Calu3 (cell line): ENCODE measurements at regions not wholly inside any gene's neighbourhood (a gene's known extent, or its start where the extent isn't known, plus 50 kb on each side); places are given as distances from the start of the nearest gene placed in this dataset.

Experiments used
- BruUV-seq: library from RNA; stranded (reverse); fragments of 400-500 nt; replicated peaks from 2 replicates; lab custom pipeline; 2021; lab: Mats Ljungman, UMichigan
- CTCF ChIA-PET: fragments of 300-600 bp; sonication (Branson Sonifier 250); formaldehyde crosslinking; loops from one replicate; lab custom pipeline; 2022; ENCODE audit warnings: antibody characterized with exemption; lab: Charles Lee
- DNase-seq: peaks from one replicate; pipeline ENCODE4 v3.0.0; 2022
- H3K27ac Mint-ChIP-seq: one replicate; pipeline ENCODE4 v1.8.0; 2022; ENCODE audit warnings: mixed read lengths; ENCODE audit not compliant: unreplicated experiment
- H3K27me3 Mint-ChIP-seq: one replicate; pipeline ENCODE4 v1.8.0; 2022; ENCODE audit warnings: mixed read lengths; ENCODE audit not compliant: unreplicated experiment
- H3K36me3 Mint-ChIP-seq: one replicate; pipeline ENCODE4 v1.8.0; 2022; ENCODE audit warnings: mild to moderate bottlenecking, moderate library complexity, mixed read lengths; ENCODE audit not compliant: insufficient read depth, unreplicated experiment
- H3K4me1 Mint-ChIP-seq: one replicate; pipeline ENCODE4 v1.8.0; 2022; ENCODE audit warnings: mild to moderate bottlenecking, low read depth, mixed read lengths; ENCODE audit not compliant: unreplicated experiment
- H3K4me3 Mint-ChIP-seq: one replicate; pipeline ENCODE4 v1.8.0; 2022; ENCODE audit warnings: mild to moderate bottlenecking, low read depth, moderate library complexity, mixed read lengths; ENCODE audit not compliant: unreplicated experiment
- H3K9me3 Mint-ChIP-seq: one replicate; pipeline ENCODE4 v1.8.0; 2022; ENCODE audit warnings: low read depth, mixed read lengths; ENCODE audit not compliant: unreplicated experiment
- intact Hi-C: fragments of 100-400 bp; cut with micrococcal nuclease; formaldehyde crosslinking; loops from one replicate; pipeline ENCODE4 v1.10.0; 2022; ENCODE audit not compliant: unreplicated experiment
- TF ChIP-seq, protein P1 (sequence below): fragments of 200-600 bp; IDR thresholded peaks from one replicate; pipeline ENCODE4 v1.8.0; 2022; ENCODE audit warnings: antibody characterized with exemption; ENCODE audit not compliant: unreplicated experiment

DNA sequence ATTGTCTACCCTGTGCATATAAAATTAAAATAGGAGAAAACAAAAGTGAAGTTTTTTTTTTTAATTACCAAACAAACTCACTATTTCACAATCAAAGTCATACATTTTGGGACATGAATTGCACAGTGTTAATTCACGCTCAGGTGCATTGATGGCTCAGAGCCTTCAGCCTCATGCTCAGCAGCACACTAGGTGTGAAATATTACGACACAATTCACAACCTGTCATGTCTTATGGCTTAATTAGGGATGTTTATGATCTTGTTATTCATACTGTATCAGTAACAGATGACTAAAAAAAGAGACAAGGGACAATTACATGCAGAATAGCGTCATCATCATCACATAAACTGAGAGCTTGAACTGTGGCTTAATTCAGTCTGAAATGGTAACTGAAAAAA is 2005.5 kb upstream of the PCDH20 start:
- no peaks in the 10 kb centered on the region for H3K4me1 Mint-ChIP-seq
- intact Hi-C loops, result no loop called here
- no peaks in the 10 kb centered on the region for H3K27me3 Mint-ChIP-seq
- no TSS peak for BruUV-seq
- no peaks in the 10 kb centered on the region for H3K9me3 Mint-ChIP-seq
- no peak overlapping the region for H3K4me3 Mint-ChIP-seq
- TF ChIP-seq, protein P1, sequence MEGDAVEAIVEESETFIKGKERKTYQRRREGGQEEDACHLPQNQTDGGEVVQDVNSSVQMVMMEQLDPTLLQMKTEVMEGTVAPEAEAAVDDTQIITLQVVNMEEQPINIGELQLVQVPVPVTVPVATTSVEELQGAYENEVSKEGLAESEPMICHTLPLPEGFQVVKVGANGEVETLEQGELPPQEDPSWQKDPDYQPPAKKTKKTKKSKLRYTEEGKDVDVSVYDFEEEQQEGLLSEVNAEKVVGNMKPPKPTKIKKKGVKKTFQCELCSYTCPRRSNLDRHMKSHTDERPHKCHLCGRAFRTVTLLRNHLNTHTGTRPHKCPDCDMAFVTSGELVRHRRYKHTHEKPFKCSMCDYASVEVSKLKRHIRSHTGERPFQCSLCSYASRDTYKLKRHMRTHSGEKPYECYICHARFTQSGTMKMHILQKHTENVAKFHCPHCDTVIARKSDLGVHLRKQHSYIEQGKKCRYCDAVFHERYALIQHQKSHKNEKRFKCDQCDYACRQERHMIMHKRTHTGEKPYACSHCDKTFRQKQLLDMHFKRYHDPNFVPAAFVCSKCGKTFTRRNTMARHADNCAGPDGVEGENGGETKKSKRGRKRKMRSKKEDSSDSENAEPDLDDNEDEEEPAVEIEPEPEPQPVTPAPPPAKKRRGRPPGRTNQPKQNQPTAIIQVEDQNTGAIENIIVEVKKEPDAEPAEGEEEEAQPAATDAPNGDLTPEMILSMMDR, result no peak
- H3K27ac Mint-ChIP-seq, result no peak overlapping the region
- CTCF ChIA-PET, result no interaction called here
- no peak for DNase-seq
- no peaks in the 10 kb centered on the region for H3K36me3 Mint-ChIP-seq

DNA sequence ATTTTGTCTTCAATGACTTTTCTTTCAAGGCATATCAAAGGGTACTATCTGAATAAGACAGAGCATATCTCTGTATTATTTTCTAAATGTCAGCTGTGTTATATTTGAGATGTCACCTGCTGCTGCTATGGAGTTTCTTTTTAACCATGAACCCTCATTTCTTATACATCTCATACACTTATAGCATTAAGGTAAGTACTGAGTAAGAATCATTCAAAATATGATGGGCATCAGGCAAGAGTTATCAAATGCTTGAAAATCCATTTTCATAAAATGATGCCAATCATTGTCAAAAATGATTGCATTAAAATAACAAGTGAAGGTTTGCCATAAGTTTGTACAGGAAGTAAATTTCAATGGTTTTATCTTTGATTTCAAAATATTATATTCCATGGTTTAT is 2005.0 kb upstream of the PCDH20 start:
- intact Hi-C loops, result no loop called here
- Mint-ChIP-seq H3K36me3 (no peaks in the 10 kb centered on the region), H3K4me3 (no peak overlapping the region), H3K9me3 (no peaks in the 10 kb centered on the region), H3K27me3 (no peaks in the 10 kb centered on the region), H3K4me1 (no peaks in the 10 kb centered on the region), H3K27ac (no peak overlapping the region)
- CTCF ChIA-PET, result no interaction called here
- BruUV-seq, result no TSS peak
- no peak for DNase-seq
- TF ChIP-seq, protein P1, result no peak

DNA sequence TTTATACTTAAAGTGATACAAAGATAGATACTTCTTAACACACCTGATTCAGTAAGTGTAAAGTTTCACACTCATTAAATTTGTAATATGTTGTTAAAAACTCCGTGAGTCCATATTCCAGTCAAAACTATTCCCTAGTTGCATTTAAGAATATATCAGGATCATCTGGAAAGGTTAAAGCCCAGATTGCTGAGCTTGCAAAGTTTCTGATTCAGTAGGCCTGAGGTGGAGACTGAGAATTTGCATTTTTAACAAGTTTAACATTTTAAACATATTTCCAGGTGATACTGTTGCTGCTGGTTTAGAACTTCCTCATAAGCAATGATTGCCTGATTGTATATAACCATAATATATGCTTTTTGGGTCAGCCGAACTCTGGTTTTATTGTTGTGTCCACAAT is 1998.6 kb upstream of the PCDH20 start:
- TF ChIP-seq, protein P1, result no peak
- H3K4me3 Mint-ChIP-seq, result no peak overlapping the region
- no peaks in the 10 kb centered on the region for H3K27me3 Mint-ChIP-seq
- DNase-seq, result no peak
- no peak overlapping the region for H3K27ac Mint-ChIP-seq
- H3K4me1 Mint-ChIP-seq, result no peaks in the 10 kb centered on the region
- no TSS peak for BruUV-seq
- CTCF ChIA-PET, result no interaction called here
- no peaks in the 10 kb centered on the region for H3K36me3 Mint-ChIP-seq
- H3K9me3 Mint-ChIP-seq, result no peaks in the 10 kb centered on the region
- intact Hi-C loops, result no loop called here

DNA sequence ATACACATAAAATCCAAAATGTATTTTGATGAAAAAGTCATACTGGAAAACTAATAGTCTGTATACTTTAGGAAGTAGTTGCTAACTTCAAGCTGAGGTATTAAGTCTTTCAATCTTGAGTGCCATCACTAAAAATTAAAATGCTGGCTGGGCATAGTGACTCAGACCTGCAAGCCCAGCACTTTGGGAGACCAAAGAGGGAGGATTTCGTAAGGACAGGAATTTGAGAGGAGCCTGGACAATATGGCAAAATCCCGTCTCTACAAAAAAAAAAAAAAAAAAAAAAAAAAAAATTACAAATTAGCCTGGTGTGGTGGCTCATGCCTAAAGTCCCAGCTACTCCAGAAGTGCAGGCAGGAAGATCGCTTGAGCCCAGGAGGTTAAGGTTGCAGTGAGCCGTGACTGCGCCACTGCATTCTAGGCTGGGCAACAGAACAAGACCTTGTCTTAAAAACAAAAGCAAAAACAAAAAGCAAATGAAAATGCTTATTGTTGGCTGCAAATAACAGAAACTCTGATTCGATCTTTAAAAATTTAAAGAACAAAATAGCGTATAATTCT is 1994.2 kb upstream of the PCDH20 start:
- H3K4me1 Mint-ChIP-seq, result no peaks in the 10 kb centered on the region
- TF ChIP-seq, protein P1, result no peak
- intact Hi-C loops, result no loop called here
- no peak overlapping the region for H3K4me3 Mint-ChIP-seq
- no peaks in the 10 kb centered on the region for H3K27me3 Mint-ChIP-seq
- H3K27ac Mint-ChIP-seq, result no peak overlapping the region
- no peaks in the 10 kb centered on the region for H3K36me3 Mint-ChIP-seq
- no TSS peak for BruUV-seq
- no peaks in the 10 kb centered on the region for H3K9me3 Mint-ChIP-seq
- no peak for DNase-seq
- CTCF ChIA-PET, result no interaction called here
